NCI-H128 (cell line): ENCODE measurements at regions not wholly inside any gene's neighbourhood (a gene's known extent, or its start where the extent isn't known, plus 50 kb on each side); places are given as distances from the start of the nearest gene placed in this dataset.
"Not testable (repeated sequence)": the region's sequence is repeated elsewhere in the genome, so short reads cannot be mapped to it uniquely, and the experiment has no call there.

Experiments
- DNase-seq: peaks from one replicate; lab custom pipeline; 2025; ENCODE audit not compliant: unreplicated experiment; lab: John Stamatoyannopoulos, UW

GRCh38 chr2:160721089-160722040 lies 227.8 kb upstream of the RBMS1 start:
- DNase-seq: no peak

GRCh38 chr2:160726046-160726445 lies 232.4 kb upstream of the RBMS1 start:
- DNase-seq: no peak

- DNase-seq: no peak
These were observed 236.8 kb upstream of the RBMS1 start for GRCh38 chr2:160730296-160730995.

GRCh38 chr2:160731415-160731814 lies 237.8 kb upstream of the RBMS1 start:
- DNase-seq: no peak

- no peak for DNase-seq
These were observed 238.2 kb upstream of the RBMS1 start for GRCh38 chr2:160731856-160732255.

GRCh38 chr2:160735696-160736095 lies 242.1 kb upstream of the RBMS1 start:
- DNase-seq: no peak

GRCh38 chr2:160736148-160737028 lies 242.8 kb upstream of the RBMS1 start:
- no peak for DNase-seq

- DNase-seq: no peak
These were observed 243.6 kb upstream of the RBMS1 start for GRCh38 chr2:160737247-160737646.

GRCh38 chr2:160741271-160741670 lies 247.7 kb upstream of the RBMS1 start:
- no peak for DNase-seq

GRCh38 chr2:160741815-160742214 lies 248.2 kb upstream of the RBMS1 start:
- no peak for DNase-seq

- no peak for DNase-seq
These were observed 249.1 kb upstream of the RBMS1 start for GRCh38 chr2:160742667-160743066.

- DNase-seq: no peak
These were observed 254.0 kb upstream of the RBMS1 start for GRCh38 chr2:160747501-160748170.

- no peak for DNase-seq
These were observed 257.4 kb upstream of the RBMS1 start for GRCh38 chr2:160751021-160751420.

GRCh38 chr2:160752475-160753330 lies 259.1 kb upstream of the RBMS1 start:
- no peak for DNase-seq

GRCh38 chr2:160753331-160753654 lies 259.7 kb upstream of the RBMS1 start:
- DNase-seq: no peak

GRCh38 chr2:160753960-160754359 lies 260.4 kb upstream of the RBMS1 start:
- no peak for DNase-seq

GRCh38 chr2:160756481-160756880 lies 262.9 kb upstream of the RBMS1 start:
- DNase-seq: no peak

- DNase-seq: not testable (repeated sequence)
These were observed 269.0 kb upstream of the RBMS1 start for GRCh38 chr2:160762493-160763128.

GRCh38 chr2:160783474-160783873 lies 289.9 kb upstream of the RBMS1 start:
- no peak for DNase-seq
